ENCODE measurements at regions not wholly inside any gene's neighbourhood (a gene's known extent, or its start where the extent isn't known, plus 50 kb on each side); places are given as distances from the start of the nearest gene placed in this dataset.

DNA sequence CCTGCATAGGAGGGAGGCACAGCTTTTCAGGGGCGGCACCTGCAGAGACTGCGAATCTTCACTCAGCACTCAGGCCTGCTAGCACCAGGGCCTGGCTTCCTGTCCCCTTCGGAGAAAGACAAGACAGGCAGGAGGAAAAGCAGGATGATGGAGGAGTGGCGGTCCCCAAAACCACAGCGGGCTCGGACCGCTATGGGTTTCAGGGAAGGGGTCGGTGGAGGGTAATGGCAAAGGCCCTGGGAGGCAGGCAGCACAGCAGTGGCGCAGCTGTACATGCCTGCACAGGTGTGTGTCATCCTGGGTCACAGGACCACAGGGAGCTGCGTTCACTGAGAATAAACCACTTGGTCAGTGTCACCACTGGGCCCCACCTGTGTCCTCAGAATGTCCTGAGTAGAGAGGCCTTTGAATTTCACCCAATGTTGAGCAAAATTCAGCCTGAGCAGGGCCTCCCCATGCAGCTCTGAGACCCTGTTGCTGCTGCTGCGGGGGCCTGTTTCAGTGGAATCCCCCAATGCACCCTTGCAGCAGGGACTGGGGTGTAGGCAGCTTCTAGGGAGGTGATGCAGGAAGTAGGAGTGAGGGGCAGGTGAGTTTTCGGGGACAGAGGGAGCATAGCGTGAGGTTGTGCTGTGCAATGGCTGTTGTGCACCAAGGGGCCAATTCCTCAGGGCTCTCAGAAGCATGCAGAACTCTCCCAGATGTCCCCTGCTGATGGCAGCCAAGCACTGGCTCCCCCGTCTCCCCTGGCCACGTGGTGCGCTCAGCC lies 90.6 kb upstream of the PPP2R2D start:
- TF ChIP-seq, protein P1, sequence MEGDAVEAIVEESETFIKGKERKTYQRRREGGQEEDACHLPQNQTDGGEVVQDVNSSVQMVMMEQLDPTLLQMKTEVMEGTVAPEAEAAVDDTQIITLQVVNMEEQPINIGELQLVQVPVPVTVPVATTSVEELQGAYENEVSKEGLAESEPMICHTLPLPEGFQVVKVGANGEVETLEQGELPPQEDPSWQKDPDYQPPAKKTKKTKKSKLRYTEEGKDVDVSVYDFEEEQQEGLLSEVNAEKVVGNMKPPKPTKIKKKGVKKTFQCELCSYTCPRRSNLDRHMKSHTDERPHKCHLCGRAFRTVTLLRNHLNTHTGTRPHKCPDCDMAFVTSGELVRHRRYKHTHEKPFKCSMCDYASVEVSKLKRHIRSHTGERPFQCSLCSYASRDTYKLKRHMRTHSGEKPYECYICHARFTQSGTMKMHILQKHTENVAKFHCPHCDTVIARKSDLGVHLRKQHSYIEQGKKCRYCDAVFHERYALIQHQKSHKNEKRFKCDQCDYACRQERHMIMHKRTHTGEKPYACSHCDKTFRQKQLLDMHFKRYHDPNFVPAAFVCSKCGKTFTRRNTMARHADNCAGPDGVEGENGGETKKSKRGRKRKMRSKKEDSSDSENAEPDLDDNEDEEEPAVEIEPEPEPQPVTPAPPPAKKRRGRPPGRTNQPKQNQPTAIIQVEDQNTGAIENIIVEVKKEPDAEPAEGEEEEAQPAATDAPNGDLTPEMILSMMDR (IDR thresholded peaks at IDR 0.05; ENCODE audit: low read depth, low read length, poor library complexity, severe bottlenecking), result no peak
- no peak for TF ChIP-seq EZH2phosphoT487 (IDR thresholded peaks at IDR 0.05; ENCODE audit: borderline replicate concordance, low read length)

All from DOHH2 (cell line).